ENCODE measurements at regions not wholly inside any gene's neighbourhood (a gene's known extent, or its start where the extent isn't known, plus 50 kb on each side); places are given as distances from the start of the nearest gene placed in this dataset.

GRCh38 chr1:221565711-221566110 lies 176.2 kb downstream of the DUSP10 start:
- DNase-seq (no peak), ATAC-seq (ENCODE audit: low FRiP score in 2 of 2) (no peak)
- Histone ChIP-seq H3K27ac (no peak overlapping the region), H3K4me3 (no peak overlapping the region), H3K9me3 (no peaks in the 10 kb centered on the region), H3K27me3 (no peaks in the 10 kb centered on the region), H3K36me3 (no peaks in the 10 kb centered on the region), H3K4me1 (no peaks in the 10 kb centered on the region)
- TF ChIP-seq EP300 (IDR thresholded peaks at IDR 0.05) (no peak), POLR2A (IDR thresholded peaks at IDR 0.05) (no peak), POLR2AphosphoS5 (IDR thresholded peaks at IDR 0.05) (no peak)
- TF ChIP-seq, protein P1, sequence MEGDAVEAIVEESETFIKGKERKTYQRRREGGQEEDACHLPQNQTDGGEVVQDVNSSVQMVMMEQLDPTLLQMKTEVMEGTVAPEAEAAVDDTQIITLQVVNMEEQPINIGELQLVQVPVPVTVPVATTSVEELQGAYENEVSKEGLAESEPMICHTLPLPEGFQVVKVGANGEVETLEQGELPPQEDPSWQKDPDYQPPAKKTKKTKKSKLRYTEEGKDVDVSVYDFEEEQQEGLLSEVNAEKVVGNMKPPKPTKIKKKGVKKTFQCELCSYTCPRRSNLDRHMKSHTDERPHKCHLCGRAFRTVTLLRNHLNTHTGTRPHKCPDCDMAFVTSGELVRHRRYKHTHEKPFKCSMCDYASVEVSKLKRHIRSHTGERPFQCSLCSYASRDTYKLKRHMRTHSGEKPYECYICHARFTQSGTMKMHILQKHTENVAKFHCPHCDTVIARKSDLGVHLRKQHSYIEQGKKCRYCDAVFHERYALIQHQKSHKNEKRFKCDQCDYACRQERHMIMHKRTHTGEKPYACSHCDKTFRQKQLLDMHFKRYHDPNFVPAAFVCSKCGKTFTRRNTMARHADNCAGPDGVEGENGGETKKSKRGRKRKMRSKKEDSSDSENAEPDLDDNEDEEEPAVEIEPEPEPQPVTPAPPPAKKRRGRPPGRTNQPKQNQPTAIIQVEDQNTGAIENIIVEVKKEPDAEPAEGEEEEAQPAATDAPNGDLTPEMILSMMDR (IDR thresholded peaks at IDR 0.05) = no peak
- 70 to 80% methylated on average over 5 of the region's 5 CpGs for WGBS, 2 donors

GRCh38 chr1:221567859-221568507 lies 173.9 kb downstream of the DUSP10 start:
- no peaks in the 10 kb centered on the region for H3K9me3 ChIP-seq
- WGBS, 2 donors = 58 to 60% methylated on average over 3 of the region's 3 CpGs
- no peak for ATAC-seq (ENCODE audit: low FRiP score in 2 of 2)
- H3K4me1 ChIP-seq = no peaks in the 10 kb centered on the region
- H3K27ac ChIP-seq = no peak overlapping the region
- H3K36me3 ChIP-seq = no peaks in the 10 kb centered on the region
- TF ChIP-seq, protein P1 (IDR thresholded peaks at IDR 0.05) = no peak
- TF ChIP-seq EP300 (IDR thresholded peaks at IDR 0.05) (no peak), POLR2AphosphoS5 (IDR thresholded peaks at IDR 0.05) (no peak), POLR2A (IDR thresholded peaks at IDR 0.05) (no peak)
- no peak overlapping the region for H3K4me3 ChIP-seq
- no peaks in the 10 kb centered on the region for H3K27me3 ChIP-seq
- no peak for DNase-seq

DNA sequence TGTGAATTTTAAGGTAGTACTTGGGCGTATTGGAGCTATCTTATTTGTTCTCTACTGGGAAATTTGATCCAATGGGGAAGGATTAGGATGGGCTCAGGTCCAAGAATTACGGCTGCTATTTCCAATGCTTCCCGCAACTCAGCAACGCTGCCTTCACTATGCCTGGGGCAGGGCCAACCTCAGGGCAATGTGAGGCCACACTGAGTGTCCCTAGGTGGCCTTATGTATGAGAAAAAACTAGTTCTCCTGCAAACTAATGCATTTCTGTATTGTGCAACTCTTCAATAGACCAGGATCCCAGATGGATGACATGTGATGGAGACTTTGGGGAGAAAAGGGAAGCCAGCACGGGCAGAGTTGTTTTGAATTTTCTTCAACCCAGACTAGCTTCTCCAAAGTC lies 168.1 kb downstream of the DUSP10 start:
- H3K36me3 ChIP-seq = no peaks in the 10 kb centered on the region
- TF ChIP-seq POLR2A (IDR thresholded peaks at IDR 0.05) (no peak), POLR2AphosphoS5 (IDR thresholded peaks at IDR 0.05) (no peak), EP300 (IDR thresholded peaks at IDR 0.05) (no peak)
- TF ChIP-seq, protein P1 (IDR thresholded peaks at IDR 0.05) = no peak
- WGBS, 2 donors = 47 to 56% methylated on average over 5 of the region's 5 CpGs
- DNase-seq (peak in 1 of 2 donors; percentile 24), ATAC-seq (ENCODE audit: low FRiP score in 2 of 2) (peak in 1 of 2 donors; percentile 50)
- no peaks in the 10 kb centered on the region for H3K9me3 ChIP-seq
- H3K27ac ChIP-seq = no peak overlapping the region
- H3K27me3 ChIP-seq = no peaks in the 10 kb centered on the region
- peaks cover 0 to 4% (median 0%) of the 10 kb centered on the region in 4 donors for H3K4me1 ChIP-seq
- no peak overlapping the region for H3K4me3 ChIP-seq

DNA sequence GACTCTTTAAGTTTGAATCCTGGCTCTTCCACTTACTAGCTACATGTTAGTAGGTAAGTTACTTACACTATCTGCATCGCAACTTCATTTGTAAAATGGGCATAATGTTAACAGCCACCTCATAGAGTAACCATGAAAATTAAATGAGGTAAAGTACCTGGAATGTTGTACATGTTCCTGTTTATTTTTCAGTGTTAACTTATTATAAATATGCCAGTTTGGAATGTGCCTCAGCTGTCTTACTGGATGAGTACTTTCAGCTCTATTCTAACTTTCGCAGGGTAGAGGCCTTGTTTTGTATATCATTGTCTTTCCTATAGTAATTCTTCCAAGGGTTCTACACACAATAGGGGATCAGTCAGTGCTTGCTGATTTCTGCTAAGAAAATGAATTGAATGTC lies 167.4 kb downstream of the DUSP10 start:
- Histone ChIP-seq H3K27me3 (no peaks in the 10 kb centered on the region), H3K4me1 (peaks cover 0 to 4% (median 0%) of the 10 kb centered on the region in 4 donors), H3K36me3 (no peaks in the 10 kb centered on the region), H3K27ac (no peak overlapping the region), H3K4me3 (no peak overlapping the region), H3K9me3 (no peaks in the 10 kb centered on the region)
- DNase-seq = no peak
- TF ChIP-seq, protein P1 (IDR thresholded peaks at IDR 0.05) = no peak
- TF ChIP-seq POLR2AphosphoS5 (IDR thresholded peaks at IDR 0.05) = no peak
- no peak for TF ChIP-seq POLR2A (IDR thresholded peaks at IDR 0.05)
- no peak for TF ChIP-seq EP300 (IDR thresholded peaks at IDR 0.05)
- 87 to 89% methylated on average over 2 of the region's 2 CpGs for WGBS, 2 donors
- no peak for ATAC-seq (ENCODE audit: low FRiP score in 2 of 2)

DNA sequence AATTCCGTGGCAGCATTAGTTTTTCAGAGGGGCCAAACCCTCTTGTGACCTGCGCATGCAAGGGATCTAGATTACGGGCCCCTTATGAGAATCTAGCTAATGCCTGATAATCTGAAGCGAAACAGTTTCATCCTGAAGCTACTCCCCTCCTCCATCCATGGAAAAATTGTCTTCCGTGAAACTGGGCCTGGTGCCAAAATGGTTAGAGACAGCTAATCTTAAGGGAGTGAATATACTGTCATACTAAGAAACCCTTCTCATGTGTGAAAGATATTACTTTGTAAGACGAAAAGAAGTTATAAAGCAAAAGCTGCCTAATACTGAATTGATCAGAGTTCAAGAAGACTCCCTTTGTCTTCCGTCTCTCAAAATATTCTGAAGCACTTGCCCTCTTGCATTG lies 166.3 kb downstream of the DUSP10 start:
- no peaks in the 10 kb centered on the region for H3K9me3 ChIP-seq
- H3K4me3 ChIP-seq = no peak overlapping the region
- WGBS, 2 donors = 76 to 82% methylated on average over 7 of the region's 7 CpGs
- H3K27me3 ChIP-seq = no peaks in the 10 kb centered on the region
- peaks cover 0 to 4% (median 0%) of the 10 kb centered on the region in 4 donors for H3K4me1 ChIP-seq
- TF ChIP-seq POLR2AphosphoS5 (IDR thresholded peaks at IDR 0.05) = no peak
- no peak for TF ChIP-seq POLR2A (IDR thresholded peaks at IDR 0.05)
- TF ChIP-seq EP300 (IDR thresholded peaks at IDR 0.05) = no peak
- TF ChIP-seq, protein P1 (IDR thresholded peaks at IDR 0.05) = no peak
- no peak overlapping the region for H3K27ac ChIP-seq
- H3K36me3 ChIP-seq = no peaks in the 10 kb centered on the region
- DNase-seq (no peak), ATAC-seq (ENCODE audit: low FRiP score in 2 of 2) (no peak)

Data from upper lobe of left lung (tissue), 6 donors.